CD4-positive, alpha-beta T cell treated with Interleukin-12 subunit alpha and Interleukin-12 subunit beta, for 1 hour (primary cell): ENCODE measurements at regions not wholly inside any gene's neighbourhood (a gene's known extent, or its start where the extent isn't known, plus 50 kb on each side); places are given as distances from the start of the nearest gene placed in this dataset.
"Not testable (repeated sequence)": the region's sequence is repeated elsewhere in the genome, so short reads cannot be mapped to it uniquely, and the experiment has no call there.

Experiments
- DNase-seq: peaks from one replicate; pipeline ENCODE4 v3.0.0-alpha.2; 2020

DNA sequence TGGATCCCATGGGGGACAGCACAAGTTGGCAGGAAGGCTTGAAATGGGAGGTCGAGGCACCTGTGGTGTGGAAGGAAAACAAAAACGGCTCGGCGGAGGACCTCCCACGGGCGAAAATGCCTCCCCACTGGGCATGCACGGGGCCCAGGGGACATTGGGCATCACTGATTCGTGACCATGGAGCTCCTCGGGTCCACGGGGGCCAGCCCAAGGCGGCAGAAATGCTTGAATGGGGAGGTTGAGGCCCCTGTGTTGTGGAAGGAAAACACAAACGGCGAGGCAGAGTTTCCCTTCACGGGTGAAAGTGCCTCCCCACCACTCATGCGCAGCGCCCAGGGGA is 376.0 kb downstream of the ALG10 start:
- DNase-seq = no peak

- DNase-seq = no peak
Measured at GRCh38 chr12:34398706-34399630, 376.7 kb downstream of the ALG10 start.

DNA sequence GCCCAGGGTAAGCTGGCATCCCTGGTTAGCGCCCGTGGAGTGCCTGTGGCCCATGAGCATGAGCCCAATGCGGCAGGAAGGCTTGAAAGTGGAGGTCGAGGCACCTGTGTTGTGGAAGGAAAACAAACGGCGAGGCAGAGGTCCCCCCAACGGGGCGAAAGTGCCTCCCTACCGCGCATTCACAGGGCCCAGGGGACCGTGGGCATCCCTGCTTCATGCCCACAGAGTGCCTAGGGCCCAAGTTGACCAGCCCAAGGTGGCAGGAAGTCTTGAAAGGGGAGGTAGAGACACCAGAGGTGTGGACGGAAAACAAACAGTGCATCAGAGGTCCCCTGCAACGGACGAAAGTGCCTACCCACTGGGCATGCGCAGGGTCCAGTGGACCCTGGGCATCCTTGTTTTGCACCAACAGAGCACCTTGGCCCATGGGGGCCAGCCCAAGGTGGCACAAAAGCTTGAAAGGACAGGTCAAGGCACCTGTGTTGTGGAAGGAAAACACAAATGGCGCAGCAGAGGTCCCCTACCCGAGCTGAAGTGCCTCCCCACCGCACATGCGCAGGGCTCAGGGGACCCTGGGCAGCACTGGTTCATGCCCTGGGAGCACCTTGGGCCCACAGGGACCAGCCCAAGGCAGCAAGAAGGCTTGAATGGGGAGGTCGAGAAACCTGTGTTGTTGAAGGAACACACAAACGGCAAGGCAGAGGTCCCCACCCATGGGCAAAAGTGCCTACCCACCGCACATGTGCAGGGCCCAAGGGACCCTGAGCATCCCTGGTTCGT is 377.5 kb downstream of the ALG10 start:
- no peak for DNase-seq

DNA sequence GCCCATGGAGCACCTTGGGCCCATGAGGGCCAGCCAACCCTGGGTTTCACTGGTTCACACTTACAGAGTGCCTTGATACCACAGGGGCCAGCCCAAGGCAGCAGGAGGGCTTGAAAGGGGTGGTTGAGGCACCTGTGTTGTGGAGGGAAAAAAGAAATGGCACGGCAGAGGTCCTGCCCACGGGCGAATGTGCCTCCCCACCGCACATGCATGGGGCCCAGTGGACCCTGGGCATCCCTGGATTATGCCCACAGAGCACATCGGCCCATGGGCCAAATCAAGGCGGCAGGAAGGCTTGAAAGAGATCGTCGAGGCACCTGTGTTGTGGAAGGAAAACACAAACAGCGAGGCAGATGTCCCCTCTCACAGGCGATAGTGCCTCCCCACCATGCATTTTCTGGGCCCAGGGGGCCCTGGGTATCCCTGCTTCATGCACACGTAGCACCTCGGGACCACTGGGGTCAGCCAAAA is 378.1 kb downstream of the ALG10 start:
- DNase-seq = no peak

- no peak for DNase-seq
Measured at GRCh38 chr12:34400986-34401658, 378.8 kb downstream of the ALG10 start.

- DNase-seq = no peak
Measured at GRCh38 chr12:34401659-34402227, 379.4 kb downstream of the ALG10 start.

GRCh38 chr12:34402228-34402898 is 380.1 kb downstream of the ALG10 start:
- no peak for DNase-seq

GRCh38 chr12:34402899-34403705 is 380.8 kb downstream of the ALG10 start:
- DNase-seq = no peak

GRCh38 chr12:34403706-34404376 is 381.5 kb downstream of the ALG10 start:
- no peak for DNase-seq

DNA sequence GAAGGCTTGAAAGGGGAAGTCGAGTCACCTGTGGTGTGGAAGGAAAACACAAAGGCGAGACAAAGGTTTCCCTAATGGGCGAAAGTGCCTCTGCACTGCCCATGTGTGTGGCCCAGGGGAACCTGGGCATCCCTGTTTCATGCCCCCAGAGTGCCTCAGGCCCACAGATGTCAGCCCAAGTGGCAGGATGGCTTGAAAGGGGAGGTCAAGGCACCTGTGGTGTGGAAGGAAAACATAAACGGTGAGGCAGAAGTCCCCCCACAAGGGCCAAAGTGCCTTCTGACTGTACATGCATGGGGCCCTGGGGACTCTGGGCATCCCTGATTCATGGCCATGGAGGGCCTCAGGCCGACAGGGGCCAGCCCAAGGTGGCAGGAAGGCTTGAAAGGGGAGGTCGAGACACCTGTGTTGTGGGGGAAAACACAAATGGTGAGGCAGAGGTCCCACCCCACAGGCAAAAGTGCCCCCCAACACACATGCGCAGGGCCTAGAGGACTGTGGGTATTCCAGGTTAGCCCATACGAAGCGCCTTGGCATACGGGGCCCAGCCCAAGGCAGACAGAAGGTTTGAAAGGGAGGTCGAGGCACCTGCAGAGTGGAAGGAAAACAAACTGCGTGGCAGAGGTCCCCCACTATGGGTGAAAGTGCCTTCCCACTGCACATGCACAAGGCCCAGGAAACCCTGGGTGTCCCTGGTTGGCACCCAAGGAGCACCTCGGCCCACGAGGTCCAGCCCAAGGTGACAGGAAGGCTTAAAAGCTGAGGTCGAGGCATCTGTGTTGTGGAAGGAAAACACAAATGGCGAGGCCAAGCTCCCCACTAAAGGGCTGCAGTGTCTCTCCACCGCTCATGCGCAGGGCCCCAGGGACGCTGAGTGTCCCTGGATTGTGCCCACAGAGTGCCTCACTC is 382.3 kb downstream of the ALG10 start:
- no peak for DNase-seq

DNA sequence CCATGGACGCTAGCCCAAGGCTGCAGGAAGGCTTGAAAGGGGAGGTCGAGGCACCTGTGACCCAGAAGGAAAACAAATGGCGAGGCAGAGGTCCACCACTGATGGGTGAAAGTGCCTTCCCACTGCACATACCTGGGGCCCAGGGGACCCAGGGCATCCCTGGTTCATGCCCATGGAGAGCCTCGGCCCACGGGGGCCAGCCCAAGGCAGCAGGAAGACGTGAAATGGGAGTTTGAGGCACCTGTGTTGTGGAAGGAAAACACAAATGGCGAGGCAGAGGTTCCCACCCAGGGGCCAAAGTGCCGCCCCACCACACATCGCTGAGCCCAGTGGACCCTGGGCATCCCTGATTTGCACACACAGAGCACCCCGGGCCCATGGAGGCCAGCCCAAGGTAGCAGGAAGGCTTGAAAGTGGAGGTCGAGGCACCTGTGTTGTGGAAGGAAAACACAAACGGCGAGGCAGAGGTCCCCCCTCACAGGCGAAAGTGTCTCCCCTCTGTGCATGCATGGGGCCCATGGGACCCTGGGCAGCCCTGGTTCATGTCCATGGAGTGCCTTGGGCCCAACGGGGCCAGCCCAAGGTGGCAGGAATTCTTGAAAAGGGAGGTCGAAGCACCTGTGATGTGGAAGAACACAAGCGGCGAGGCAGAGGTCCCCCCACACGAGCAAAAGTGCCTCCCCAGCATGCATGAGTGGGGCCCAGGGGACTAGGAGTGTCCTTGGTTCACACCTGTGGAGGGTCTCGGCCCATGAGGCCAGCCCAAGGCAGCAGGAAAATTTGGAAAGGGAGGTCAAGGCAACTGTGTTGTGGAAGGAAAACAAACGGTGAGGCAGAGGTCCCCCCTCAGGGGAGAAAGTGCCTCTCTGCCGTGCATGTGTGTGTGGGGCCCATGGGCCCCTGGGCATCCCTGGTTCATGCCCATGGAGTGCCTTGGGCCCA is 383.3 kb downstream of the ALG10 start:
- no peak for DNase-seq

DNA sequence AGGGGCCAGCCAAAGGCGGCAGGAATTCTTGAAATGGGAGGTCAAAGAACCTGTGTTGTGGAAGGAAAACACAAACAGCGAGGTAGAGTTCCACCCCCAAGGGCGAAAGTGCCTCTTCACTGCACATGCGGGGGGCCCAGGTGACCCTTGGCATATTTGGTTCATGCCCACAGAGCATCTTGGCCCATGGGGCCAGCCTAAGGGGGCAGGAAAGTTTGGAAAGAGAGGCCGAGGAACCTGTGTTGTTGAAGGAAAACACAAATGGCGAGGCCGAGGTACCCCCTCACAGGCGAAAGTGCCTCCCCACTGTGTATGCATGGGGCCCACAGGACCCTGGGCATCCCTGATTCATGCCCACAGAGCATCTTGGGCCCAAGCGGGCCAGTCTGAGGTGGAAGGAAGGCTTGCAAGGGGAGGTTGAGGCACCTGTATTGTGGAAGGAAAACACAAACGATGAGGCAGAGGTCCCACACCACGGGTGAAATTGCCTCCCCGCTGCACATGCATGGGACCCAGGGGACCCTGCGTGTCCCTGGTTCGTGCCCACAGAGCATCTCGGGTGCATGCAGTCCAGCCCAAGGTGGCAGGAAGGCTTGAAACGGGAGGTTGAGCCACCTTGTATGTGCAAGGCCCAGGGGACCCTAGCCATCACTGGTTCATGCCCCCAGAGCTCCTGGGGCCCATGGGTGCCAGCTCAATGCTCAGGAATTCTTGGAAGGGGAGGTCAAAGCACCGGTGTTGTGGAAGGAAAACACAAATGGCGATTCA is 384.1 kb downstream of the ALG10 start:
- no peak for DNase-seq

DNA sequence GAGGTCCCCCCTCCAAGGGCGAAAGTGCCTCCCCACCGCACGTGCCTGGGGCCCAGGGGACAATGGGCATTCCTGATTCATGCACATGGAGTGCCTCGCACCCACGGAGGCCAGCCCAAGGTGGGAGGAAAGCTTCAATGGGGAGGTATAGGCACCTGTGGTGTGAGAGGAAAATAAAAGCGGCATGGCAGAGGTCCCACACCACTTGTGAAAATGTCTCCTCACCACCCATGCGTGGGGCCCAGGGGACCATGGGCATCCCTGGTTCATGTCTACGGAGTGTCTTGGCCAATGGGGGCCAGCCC is 384.7 kb downstream of the ALG10 start:
- no peak for DNase-seq

- DNase-seq = no peak
Measured at GRCh38 chr12:34407813-34408212, 385.5 kb downstream of the ALG10 start.

GRCh38 chr12:34431509-34431908 is 409.2 kb downstream of the ALG10 start:
- not testable (repeated sequence) for DNase-seq
